ENCODE measurements at regions not wholly inside any gene's neighbourhood (a gene's known extent, or its start where the extent isn't known, plus 50 kb on each side); places are given as distances from the start of the nearest gene placed in this dataset.

DNA sequence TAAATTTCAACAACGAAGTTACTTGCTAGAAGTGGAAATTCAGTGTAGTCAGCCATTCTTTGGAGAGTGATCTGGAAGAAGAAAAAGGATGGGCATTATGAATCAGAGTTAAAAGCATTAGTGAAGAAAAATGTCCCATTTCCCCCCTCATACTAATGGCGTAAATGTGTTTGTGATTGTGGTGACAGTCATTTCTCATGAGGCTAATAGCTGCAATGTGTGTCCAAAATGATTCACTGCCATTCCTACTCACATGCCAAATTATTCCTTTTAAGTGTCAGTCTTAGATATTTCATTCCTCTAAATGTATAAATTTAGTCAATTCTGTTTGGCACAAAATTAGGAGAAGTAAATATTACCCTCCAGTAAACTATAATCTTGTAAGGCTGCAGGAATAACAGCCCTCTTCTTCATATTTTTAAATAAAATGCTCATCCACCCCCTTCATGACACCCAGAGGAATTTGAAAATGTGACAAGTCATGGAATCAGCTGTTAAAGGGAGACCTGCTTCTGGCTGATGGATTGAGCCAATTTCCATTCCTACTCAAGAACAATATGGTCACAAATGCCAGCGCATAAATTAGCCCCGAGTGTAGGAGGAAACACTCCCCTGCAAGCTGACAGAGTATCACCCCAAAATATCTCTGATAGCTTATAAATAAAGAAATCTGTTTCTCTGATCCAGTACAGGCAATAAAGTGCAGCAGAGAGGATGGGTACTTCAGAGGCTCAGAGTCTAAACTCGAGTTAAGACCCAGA, 912.3 kb upstream of the SEL1L start:
- no peak for DNase-seq (ENCODE audit: low spot score)

DNA sequence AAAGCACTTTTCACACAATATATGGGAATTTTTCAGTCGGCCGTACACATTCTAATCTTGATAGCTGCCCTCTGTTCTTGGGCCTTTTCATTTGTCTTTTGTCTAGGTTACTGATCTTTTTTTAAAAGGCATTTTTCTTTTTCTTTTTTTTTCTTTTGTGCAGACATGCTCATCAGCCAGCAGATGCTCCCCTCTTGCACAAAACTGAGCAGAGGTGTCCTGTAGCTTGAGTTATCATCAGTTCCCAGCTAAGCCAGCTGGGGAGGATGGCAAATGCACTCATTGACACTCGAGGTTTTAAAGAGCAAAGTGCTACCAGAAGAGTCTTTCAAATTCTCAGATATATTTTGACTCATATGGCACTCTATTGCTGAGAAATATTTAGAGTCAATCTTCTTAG, 913.9 kb upstream of the SEL1L start:
- DNase-seq (ENCODE audit: low spot score) = peak; percentile 10

DNA sequence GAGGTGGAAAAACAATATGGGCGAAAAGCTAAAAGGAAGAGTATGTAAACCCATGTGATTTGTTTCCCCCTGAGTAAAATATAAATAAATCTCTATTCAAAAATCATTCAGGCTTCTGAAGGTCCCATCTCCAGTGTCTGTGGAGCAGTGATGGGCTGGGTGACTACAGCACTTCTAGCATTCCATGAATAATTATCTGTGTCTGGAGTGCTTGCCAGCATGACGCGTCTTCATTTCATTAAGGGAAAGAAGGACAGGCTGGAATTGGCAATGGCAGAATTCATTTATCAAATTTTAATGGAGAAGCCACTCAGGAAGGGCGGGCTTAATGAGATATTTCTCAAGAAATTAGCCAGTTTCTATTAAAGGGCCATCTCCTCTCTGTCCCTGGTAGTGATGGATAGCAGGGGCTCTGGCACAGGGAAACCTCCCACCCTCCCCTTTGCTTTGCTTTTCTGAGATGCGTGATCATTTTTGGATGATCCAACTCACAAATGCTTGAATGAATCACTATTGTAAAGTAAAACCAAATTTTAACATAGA, 916.3 kb upstream of the SEL1L start:
- no peak for DNase-seq (ENCODE audit: low spot score)

DNA sequence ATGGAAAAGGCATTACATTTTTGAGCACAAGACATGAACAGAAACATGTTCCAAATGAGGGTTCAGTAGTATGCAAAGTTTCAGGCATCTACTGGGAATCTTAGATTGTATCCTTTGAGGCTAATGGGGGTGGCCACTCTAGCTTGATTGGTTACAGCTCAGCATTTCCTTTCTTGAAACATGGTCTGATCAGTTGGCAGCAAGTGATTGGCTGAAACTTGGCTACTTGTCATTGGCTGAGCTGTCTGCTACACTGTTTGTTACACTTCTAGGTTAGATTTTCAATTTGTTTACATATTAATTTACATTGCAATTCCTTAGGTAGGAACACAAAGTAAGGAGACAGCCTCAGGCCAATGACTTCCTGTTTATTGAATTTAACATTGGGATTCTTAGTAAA, 918.0 kb upstream of the SEL1L start:
- DNase-seq (ENCODE audit: low spot score) = no peak

DNA sequence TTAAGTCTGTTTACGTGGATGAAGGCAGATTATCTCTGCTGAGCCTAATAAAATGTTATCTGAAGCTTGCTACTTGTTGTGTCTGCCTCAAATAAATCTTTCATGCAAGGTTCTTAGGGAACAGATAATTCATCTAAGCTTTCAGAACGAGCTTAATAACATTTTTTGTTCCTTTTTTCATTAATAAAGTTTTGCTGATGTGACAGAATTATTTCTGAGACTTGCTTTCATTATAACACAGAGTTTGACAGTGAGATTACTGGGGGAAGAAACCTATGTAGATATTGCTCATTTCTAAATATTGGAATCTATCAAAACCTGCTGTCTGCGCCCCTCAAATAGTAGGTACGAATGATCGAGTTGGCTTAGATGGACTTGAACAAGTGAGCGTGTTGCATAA, 948.7 kb upstream of the SEL1L start:
- DNase-seq (ENCODE audit: low spot score) = no peak

DNA sequence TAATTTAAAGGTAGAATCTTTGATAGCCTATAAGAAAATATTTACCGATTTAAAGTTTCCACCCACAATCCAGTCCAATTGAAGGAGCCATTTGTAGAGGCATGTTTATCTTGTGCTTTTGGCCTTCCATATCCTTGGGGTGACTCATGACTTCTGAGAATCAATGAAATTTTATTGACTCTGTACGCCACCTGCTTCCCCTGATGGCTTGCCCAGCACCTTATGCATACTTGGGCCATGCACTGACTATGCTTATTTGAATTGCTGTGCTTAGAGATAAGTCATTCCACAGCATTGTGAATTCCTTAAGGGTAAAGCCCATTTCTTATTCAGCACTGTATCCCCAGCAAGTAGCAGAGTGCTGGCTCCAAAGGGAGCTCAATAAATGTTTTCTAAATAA, 954.8 kb upstream of the SEL1L start:
- no peak for DNase-seq (ENCODE audit: low spot score)

DNA sequence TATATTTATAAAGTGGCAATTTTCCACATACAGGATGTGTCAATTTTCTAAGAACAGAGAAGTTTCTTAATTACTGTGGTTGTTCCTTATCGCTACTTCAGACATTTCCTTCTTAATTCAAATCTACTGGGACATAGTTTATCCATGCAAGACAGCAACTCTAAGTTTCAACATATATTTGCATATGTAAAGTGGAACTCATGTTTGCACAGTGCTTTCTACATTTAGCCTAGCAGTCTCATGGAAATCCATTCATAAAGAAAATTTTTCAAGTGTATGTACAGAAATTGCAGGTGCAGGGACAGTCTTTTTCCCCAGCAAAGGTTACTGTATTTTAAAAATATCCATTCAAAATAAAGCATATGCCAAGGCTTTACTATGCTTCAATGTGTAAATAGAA, 956.7 kb upstream of the SEL1L start:
- no peak for DNase-seq (ENCODE audit: low spot score)

DNA sequence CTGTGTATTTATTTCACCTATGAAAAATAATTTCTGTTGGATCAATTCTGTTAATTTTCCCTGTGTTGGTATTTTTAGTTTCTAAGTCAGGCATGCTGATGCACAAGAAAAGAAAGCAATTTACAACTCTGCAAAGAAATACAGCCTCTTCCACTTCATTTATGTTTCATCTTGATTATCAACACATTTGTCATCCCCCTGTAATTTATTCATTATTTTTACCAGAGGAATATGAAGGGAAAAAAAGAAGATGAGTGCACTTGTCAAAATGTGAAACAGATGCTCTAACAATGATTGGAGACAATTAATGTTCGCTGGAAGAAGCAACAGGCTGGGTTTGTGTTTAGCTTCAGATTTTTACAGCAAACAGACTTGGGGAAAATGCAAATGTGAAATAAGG, 958.5 kb upstream of the SEL1L start:
- no peak for DNase-seq (ENCODE audit: low spot score)

DNA sequence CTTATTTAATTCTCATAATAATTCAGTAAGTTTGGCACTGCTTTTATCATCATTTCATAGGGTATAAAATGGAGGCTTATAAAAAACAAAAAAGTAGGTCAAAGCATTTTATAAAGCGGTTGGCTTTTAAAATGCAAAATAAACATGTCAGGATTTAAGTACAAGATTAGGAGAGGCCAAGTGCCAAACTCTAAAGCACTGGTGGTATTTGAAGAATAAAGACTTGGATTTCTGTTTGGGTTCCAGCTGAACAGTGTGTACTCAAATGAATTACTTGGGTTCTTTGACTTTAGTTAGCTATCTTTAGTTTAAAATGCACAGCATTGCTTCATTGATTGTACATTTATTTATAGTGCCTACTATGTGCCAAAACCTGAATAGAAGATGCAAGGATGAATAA, 966.6 kb upstream of the SEL1L start:
- DNase-seq (ENCODE audit: low spot score) = no peak

DNA sequence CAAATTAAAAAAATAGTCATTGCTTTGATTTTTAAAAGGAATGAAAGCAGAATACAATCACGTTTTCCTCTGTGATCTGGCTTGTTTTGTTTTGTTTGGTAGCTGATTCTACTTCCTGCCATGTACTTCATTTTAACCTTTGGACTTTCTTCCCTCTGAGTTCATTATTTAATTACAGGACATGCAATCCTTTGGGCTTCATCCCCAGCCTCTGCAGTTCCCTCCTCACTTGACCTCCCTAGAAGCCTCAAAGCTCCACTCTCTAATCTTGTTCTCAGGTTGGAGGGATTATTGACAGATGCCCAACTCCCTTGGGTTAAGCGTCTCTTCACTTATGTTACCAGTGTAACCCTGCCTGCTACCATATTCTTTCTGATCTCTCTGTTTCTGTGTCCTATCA, 967.9 kb upstream of the SEL1L start:
- no peak for DNase-seq (ENCODE audit: low spot score)

DNA sequence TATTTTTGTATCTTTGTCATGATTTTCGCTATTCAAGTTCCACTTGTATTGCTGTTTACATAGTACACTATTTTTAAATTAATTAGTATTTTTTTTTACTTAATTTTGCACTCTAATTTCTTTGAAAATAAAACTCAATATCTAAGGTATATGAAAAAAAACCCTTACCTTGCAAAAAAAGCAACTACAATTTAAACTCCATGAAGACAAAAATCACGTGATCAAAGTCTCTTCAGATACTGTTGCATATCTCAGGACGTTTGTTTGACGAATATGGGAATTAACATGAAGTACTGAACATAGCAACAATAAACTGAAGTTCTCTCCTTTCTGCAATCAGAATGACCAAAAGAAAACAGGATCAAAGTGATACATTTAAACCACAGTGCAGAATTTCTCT, 968.4 kb upstream of the SEL1L start:
- no peak for DNase-seq (ENCODE audit: low spot score)

DNA sequence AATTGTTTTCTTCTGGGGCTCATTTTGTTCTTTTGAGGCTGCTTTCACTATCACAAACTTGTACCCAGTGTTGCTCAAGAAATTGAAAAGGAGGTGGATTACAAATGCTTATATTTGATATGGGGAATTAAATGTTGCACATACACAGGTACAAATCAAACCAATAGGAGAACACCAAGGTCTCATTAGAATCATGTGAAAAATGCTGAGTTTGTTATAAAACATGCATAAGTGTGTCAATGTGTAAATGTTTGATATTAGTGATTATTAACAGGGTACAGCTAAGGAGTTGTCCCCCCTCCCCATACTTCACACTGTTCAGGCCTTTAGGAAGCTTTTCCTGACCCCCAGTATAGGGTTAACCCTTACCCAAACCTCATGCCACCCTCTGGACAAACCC, 971.2 kb upstream of the SEL1L start:
- no peak for DNase-seq (ENCODE audit: low spot score)

DNA sequence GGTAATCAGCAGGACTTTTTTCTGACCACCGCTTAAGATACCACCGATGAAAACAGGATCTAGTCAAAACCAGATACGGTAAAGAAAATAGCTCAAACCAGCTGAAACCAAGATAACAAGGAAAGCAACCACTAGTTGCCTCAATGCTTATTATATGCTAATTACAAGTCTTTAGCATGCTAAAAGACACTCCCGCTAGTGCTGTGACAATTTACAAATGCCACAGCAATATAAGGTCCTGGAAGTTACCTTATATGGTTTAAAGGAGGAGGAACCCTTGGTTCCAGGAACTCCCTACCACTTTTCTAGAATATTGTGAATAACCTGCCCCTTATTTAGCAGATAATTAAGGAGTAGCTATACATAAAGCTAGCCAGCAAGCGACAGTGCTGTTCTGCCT, 976.4 kb upstream of the SEL1L start:
- DNase-seq (ENCODE audit: low spot score) = no peak

DNA sequence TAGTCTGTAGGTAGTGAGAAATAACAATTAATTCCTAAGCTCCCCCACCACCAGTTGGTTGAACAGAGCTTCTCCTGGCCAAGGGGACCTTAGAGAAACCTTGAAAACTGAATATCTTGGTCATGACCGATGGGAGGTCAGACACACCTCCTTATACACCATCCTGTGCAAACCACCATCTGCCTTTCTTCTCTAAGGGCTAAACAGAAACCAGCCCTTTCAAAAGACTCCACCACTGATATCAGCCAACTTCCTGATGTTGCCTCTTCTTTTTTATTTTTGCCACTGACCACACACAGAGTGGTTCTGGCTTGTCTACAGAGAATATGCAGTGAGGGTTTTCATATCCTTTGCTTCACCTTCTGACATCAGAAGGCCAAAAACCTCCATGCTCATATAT, 977.7 kb upstream of the SEL1L start:
- DNase-seq (ENCODE audit: low spot score) = no peak

DNA sequence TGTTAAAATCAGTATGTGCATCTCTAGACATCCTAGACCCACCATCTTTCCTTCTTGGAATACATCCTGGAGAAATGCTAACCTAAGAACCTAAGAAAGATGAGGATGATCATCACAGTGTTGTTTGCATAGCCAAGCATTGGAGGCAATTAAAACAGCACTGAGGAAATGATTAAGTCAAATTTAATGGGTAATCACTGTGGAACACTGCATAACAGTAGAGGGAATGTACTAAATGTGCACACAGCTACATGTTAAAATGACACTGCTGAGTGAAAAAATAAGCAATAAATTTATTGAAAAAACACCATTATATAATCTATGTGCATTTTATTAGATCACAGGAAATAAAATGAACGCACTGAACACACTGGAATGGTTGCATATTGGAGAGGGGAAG, 987.1 kb upstream of the SEL1L start:
- DNase-seq (ENCODE audit: low spot score) = no peak

DNA sequence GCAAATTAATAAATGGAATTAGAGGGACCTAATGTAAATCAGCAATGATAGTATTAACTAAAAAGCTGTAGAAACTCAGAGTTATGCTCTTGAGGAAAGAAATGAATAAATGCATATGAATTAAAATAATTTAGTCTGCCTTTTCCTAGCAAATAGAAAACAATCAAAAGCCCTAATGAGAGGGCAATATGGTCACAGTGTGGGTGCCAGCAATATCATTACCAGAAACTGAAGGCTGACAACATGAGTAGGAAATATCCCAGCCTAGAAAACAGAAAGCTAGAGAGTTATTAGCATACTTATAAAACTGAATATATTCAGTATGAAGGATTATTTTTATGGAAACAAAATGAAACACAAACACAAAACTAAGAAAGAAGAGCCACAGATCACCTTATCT, 987.5 kb upstream of the SEL1L start:
- no peak for DNase-seq (ENCODE audit: low spot score)

DNA sequence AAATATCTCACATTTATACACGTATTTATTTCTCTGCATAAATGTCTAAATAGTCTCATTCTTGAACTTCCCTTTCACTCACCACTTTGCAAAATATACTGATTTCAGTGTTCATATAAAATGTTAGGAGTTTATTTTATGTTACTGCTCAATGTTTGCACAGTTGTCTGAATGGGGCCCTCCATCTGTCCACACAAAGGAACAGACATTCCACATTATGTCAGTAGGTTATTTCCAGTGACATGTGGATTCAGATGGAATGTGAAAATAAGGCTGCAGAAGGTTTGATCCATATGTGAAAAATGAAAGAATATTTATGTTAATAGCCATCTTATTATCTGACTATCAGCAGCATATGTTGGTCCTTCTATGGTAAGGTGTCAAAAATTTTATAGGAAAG, 994.4 kb upstream of the SEL1L start:
- DNase-seq (ENCODE audit: low spot score) = no peak

DNA sequence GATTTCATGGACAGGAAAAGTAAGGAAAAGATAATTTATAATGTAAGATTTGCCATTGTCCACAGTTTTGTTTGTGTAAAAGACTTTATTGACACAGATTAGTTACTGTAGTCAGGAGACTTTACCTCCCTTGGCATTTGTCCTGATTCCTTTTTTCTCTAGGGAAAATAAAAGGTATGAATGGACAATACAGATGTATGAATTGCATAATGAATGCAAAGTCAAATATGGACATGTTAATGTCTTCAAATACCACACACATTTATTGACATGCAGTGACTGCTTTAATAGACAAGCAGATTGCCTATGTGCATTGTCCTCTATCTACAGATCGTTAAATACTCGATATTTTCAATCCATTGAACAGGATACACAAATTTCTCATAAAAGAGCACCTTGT, 999.7 kb upstream of the SEL1L start:
- DNase-seq (ENCODE audit: low spot score) = no peak

DNA sequence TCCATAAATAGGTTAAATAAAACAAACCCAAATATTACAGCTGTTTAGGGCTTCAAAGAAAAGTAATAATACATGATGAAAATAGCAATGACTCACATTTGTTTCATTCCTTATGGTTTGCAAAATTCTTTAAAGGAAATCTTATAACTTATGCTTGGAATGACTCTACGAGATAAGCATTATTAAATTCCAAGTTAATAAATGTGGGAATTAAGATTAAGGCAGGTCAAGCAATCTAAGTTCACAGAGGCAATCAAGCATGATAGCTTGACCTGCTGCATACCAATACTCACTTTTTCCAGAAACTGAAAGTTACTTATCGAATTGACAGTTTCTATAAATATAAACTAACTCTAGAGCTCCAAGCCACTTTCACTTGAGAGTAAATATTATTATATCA, 1002.9 kb upstream of the SEL1L start:
- DNase-seq (ENCODE audit: low spot score) = no peak

DNA sequence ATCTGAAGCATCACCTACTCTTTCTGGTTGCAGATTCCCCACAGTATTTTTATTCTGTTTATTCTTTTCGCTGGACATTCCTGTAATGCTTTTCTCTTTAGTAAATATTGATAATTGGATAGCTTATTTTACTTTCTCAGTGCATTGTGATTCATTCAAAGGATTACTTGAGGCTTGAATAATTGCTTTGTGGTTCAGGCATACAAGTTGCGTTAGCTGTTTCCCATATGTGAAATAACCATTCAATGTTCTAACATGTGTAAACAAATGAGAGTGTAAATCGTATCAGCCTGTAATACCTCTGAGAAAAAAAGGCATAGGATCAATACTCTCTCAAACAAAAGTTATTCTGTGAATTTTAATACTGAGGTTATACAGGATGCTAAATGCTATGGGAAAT, 1004.2 kb upstream of the SEL1L start:
- no peak for DNase-seq (ENCODE audit: low spot score)

DNA sequence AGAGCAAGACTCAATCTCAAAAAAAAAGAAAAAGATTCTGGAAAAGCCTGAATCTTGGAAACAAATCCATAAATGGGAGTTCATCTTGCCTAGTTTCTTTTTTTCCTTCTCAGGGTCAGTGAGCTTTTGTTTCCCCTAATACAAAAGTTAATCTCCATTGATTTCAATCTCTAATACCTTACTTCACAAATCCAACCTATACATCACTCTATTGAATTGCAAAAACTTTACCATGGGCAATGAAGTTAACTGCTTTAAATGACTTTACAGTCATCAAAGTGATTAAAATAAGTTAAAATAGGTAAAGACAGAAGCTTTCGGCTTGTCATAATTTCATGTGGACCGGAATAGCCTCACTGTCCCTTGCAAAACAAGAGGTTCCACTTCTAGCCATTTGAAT, 1012.7 kb upstream of the SEL1L start:
- no peak for DNase-seq (ENCODE audit: low spot score)

DNA sequence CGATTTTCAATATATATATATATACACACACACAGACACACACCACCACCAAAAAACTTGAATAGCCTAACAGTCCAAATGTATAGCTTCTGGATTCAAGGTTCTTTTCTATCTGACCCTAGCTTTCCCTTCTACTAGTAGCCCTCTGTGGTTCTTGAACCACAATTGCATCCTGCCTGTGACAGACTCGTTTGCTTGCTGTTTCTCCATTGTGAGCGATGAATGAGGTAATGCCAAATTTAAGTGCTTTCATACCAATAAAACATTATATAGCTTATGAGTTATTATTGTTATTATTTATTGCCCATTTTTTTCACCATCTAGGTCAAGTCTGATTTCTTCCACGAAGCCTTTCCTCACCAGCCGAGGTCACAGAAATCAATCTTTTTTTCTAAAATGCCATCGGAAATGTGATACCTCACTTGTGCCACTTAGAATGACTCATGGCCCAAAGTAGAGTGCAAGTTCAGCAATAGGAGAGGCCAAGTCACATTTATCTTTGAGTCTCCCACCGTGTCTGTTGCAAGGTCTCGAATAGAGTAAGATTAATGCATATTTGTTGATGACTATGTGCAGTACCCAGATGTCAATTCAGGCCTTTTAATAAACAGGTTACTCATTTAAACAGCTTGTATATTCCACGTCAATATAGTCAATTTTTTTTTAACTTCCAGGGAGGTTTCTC, 1015.8 kb upstream of the SEL1L start:
- no peak for DNase-seq (ENCODE audit: low spot score)

DNA sequence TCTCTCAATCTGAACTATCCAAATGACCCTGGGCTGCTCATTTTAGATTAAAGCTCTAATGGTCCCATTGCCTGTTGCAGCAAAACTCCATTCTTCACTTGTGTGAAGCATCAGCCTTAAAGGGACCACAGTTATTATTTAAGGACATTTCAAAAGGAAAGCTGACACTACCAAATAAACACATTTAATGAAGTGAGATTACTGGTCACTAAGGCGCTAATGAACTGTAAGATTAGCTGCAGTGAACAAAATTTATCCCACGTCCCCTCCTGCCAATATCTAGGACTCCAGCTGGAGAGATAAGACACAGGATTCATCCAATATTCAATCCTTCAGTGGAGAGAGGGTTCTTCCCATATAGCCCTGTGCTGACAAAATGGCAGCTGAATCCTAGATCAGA, 1029.2 kb upstream of the SEL1L start:
- no peak for DNase-seq (ENCODE audit: low spot score)

DNA sequence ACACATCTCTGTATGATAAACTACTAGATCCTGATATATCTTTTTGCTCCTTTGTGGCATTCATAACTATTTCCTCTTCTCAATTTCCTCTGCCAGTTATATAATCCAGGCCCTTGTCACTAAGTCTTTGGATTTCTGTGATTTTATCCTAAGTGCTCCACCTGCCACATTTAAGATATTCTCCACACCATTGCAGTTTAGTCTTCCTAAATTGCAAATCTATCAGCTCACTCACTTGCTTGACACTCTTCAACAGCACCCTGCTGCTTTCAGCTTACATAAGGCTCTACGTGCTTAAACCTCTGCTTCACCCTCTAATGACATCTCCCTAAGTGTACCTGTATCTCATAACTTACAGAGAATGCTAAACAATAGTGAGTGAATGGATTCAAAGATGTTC, 1032.2 kb upstream of the SEL1L start:
- no peak for DNase-seq (ENCODE audit: low spot score)

All from globus pallidus (tissue), 1 donor.